GM20431 (cell line): ENCODE measurements at regions not wholly inside any gene's neighbourhood (a gene's known extent, or its start where the extent isn't known, plus 50 kb on each side); places are given as distances from the start of the nearest gene placed in this dataset.

Source experiments
- in situ Hi-C: fragments of 300-500 bp; cut with MseI, MboI; formaldehyde crosslinking; loops from one replicate; pipeline ENCODE4 v1.15.0; 2020; ENCODE audit warnings: low sequenced_read_pairs; ENCODE audit not compliant: unreplicated experiment

- in situ Hi-C loops, result no loop called here
These were observed 376.3 kb upstream of the FIGN start for GRCh38 chr2:164112105-164112504.

- in situ Hi-C loops, result no loop called here
These were observed 374.7 kb upstream of the FIGN start for GRCh38 chr2:164110515-164110914.

GRCh38 chr2:164109006-164109405, 373.2 kb upstream of the FIGN start:
- in situ Hi-C loops, result no loop called here

GRCh38 chr2:164103271-164103670, 367.5 kb upstream of the FIGN start:
- in situ Hi-C loops, result no loop called here

- in situ Hi-C loops, result no loop called here
These were observed 366.6 kb upstream of the FIGN start for GRCh38 chr2:164102366-164102765.

- in situ Hi-C loops, result no loop called here
These were observed 355.9 kb upstream of the FIGN start for GRCh38 chr2:164091673-164092072.

- in situ Hi-C loops, result no loop called here
These were observed 354.7 kb upstream of the FIGN start for GRCh38 chr2:164090533-164090932.

GRCh38 chr2:164084066-164084465, 348.3 kb upstream of the FIGN start:
- in situ Hi-C loops, result no loop called here

GRCh38 chr2:164080486-164080885, 344.7 kb upstream of the FIGN start:
- in situ Hi-C loops, result no loop called here

GRCh38 chr2:164079258-164079657, 343.4 kb upstream of the FIGN start:
- in situ Hi-C loops, result no loop called here

GRCh38 chr2:164078421-164078820, 342.6 kb upstream of the FIGN start:
- in situ Hi-C loops, result no loop called here

- in situ Hi-C loops, result loop anchor here (25.0 kb wide), 1 partner anchor 886 kb away; no protein-coding TSS in a partner anchor
These were observed 337.6 kb upstream of the FIGN start for GRCh38 chr2:164073101-164074074.

GRCh38 chr2:164069540-164069939, 333.7 kb upstream of the FIGN start:
- in situ Hi-C loops, result loop anchor here (25.0 kb wide), 1 partner anchor 882 kb away; no protein-coding TSS in a partner anchor

- in situ Hi-C loops, result loop anchor here (25.0 kb wide), 1 partner anchor 881 kb away; no protein-coding TSS in a partner anchor
These were observed 332.3 kb upstream of the FIGN start for GRCh38 chr2:164068063-164068462.

GRCh38 chr2:164066095-164066494, 330.3 kb upstream of the FIGN start:
- in situ Hi-C loops, result loop anchor here (25.0 kb wide), 1 partner anchor 879 kb away; no protein-coding TSS in a partner anchor

- in situ Hi-C loops, result loop anchor here (25.0 kb wide), 1 partner anchor 878 kb away; no protein-coding TSS in a partner anchor
These were observed 329.2 kb upstream of the FIGN start for GRCh38 chr2:164065038-164065437.

GRCh38 chr2:164061129-164061746, 325.4 kb upstream of the FIGN start:
- in situ Hi-C loops, result loop anchor here (25.0 kb wide), 1 partner anchor 874 kb away; no protein-coding TSS in a partner anchor

GRCh38 chr2:164060031-164060430, 324.2 kb upstream of the FIGN start:
- in situ Hi-C loops, result loop anchor here (25.0 kb wide), 1 partner anchor 873 kb away; no protein-coding TSS in a partner anchor

GRCh38 chr2:164055623-164056022, 319.8 kb upstream of the FIGN start:
- in situ Hi-C loops, result loop anchor here (25.0 kb wide), 1 partner anchor 868 kb away; no protein-coding TSS in a partner anchor

GRCh38 chr2:164054651-164055050, 318.8 kb upstream of the FIGN start:
- in situ Hi-C loops, result loop anchor here (25.0 kb wide), 1 partner anchor 867 kb away; no protein-coding TSS in a partner anchor

- in situ Hi-C loops, result loop anchor here (25.0 kb wide), 1 partner anchor 866 kb away; no protein-coding TSS in a partner anchor
These were observed 317.2 kb upstream of the FIGN start for GRCh38 chr2:164053021-164053420.
